ENCODE measurements at regions not wholly inside any gene's neighbourhood (a gene's known extent, or its start where the extent isn't known, plus 50 kb on each side); places are given as distances from the start of the nearest gene placed in this dataset.

DNA sequence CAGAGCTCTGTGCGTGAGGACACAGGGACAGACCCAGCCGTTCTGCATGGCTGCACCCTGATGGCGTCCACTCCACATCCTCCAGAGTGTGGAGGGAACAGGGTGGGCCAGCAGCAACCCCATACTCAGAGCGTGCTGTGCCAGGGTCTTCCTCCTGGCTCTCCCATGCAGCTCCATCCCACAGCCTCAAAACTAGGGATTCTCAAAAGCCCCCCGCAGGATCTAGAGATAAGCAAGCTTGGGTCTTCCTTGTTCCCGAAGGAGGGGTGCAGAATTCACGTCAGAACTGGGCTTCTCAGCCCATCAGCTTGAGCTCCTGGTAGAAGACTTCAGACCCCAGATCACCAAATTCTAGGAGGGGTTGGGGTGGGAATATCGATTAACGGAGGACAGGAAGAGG, 858.8 kb downstream of the TBC1D22A start:
- FAIRE-seq, result no peak
- Histone ChIP-seq H3K27me3 (ENCODE audit: control insufficient read depth, insufficient read depth, low read length) (no peaks in the 10 kb centered on the region), H3K4me3 (ENCODE audit: low read depth, low read length) (no peak overlapping the region), H3K36me3 (ENCODE audit: control insufficient read depth, insufficient read depth, low read length) (no peaks in the 10 kb centered on the region)
- TF ChIP-seq, protein P1, sequence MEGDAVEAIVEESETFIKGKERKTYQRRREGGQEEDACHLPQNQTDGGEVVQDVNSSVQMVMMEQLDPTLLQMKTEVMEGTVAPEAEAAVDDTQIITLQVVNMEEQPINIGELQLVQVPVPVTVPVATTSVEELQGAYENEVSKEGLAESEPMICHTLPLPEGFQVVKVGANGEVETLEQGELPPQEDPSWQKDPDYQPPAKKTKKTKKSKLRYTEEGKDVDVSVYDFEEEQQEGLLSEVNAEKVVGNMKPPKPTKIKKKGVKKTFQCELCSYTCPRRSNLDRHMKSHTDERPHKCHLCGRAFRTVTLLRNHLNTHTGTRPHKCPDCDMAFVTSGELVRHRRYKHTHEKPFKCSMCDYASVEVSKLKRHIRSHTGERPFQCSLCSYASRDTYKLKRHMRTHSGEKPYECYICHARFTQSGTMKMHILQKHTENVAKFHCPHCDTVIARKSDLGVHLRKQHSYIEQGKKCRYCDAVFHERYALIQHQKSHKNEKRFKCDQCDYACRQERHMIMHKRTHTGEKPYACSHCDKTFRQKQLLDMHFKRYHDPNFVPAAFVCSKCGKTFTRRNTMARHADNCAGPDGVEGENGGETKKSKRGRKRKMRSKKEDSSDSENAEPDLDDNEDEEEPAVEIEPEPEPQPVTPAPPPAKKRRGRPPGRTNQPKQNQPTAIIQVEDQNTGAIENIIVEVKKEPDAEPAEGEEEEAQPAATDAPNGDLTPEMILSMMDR (IDR thresholded peaks at IDR 0.05; ENCODE audit: insufficient read depth, low read length, severe bottlenecking), result no peak
- DNase-seq (ENCODE audit: low read depth), result no peak

DNA sequence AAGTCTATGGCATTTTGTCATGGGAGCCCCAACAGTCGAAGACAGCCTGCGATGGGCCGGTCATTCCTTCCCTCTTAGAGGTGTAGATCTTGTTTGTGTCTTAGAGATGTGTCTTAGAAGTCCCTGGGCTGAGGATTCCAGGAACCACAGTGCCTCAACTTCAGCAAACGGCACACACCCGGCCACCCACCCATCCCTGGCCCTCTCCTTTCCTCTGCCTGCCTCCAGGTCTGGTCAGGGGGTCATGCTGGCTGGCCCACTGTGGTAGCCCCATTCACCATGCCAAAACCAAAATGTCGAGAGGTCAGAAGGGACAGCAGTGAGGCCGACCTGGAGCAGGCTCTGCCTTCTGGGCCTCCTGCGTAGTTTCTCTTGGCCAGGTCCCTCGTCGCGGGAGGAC, 857.9 kb downstream of the TBC1D22A start:
- H3K36me3 ChIP-seq (ENCODE audit: control insufficient read depth, insufficient read depth, low read length), result no peaks in the 10 kb centered on the region
- no peak for FAIRE-seq
- TF ChIP-seq, protein P1 (IDR thresholded peaks at IDR 0.05; ENCODE audit: insufficient read depth, low read length, severe bottlenecking), result no peak
- DNase-seq (ENCODE audit: low read depth), result no peak
- no peak overlapping the region for H3K4me3 ChIP-seq (ENCODE audit: low read depth, low read length)
- no peaks in the 10 kb centered on the region for H3K27me3 ChIP-seq (ENCODE audit: control insufficient read depth, insufficient read depth, low read length)

DNA sequence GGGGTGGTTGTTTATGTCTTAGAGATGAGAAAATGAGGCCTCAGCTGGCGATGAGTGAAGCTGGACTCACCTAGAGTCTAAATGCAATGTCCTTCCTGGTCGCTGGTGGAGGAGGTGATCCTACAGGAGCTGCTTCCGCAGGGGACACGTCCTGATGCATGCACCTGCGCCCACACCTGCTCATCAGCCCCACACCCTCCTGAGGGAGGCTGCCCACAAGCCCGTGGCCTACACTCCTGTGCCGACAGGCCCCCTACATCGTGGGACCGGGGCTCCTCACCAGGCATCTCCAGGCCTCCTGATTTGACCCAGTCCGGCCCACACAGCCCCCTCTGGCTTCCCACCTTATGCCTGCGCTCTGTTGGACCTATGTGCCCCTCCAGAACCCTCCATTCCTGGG, 857.2 kb downstream of the TBC1D22A start:
- Histone ChIP-seq H3K4me3 (ENCODE audit: low read depth, low read length) (no peak overlapping the region), H3K36me3 (ENCODE audit: control insufficient read depth, insufficient read depth, low read length) (no peaks in the 10 kb centered on the region), H3K27me3 (ENCODE audit: control insufficient read depth, insufficient read depth, low read length) (no peaks in the 10 kb centered on the region)
- no peak for DNase-seq (ENCODE audit: low read depth)
- peak; percentile 72 for FAIRE-seq
- TF ChIP-seq, protein P1 (IDR thresholded peaks at IDR 0.05; ENCODE audit: insufficient read depth, low read length, severe bottlenecking), result no peak

DNA sequence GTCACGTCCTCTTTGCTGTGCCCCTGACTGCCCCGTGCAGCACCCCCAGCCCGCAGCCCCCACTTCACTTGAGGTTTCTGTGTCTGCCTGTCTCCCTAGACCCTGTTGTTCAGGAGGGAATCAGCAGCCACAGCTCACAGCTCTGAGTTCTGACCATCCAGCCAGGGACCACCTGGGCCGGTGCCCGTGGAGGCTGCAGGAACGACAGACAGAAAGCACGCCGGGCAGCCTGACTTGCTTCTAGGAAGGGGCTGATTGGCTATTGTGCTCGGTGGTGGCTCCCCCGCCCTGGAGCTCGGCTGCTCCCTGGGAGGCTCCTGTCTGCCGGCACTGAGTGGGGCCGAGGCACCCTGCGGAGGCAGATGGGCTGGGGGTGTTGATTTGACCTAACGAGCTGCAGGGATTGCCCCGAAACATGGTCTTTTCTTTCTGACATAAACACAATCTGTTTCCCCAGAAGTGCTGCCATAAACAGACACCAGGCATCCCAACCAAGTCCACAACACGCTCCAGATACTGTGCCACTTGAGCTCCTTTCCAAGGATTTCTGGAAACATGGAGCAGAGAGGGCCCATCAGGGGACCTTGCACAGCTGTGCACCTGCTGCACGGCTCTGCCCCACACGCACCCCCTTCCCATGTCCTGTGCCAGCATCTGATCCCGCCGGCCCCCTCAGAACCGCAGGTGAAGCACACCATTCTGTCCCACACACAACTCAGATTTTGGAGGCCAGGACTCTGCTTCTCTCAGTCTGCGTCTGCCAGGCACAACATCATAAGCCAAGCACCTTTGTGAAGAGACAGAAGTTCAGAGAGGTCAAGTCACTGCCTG, 855.9 kb downstream of the TBC1D22A start:
- FAIRE-seq (no peak), DNase-seq (ENCODE audit: low read depth) (no peak)
- Histone ChIP-seq H3K4me3 (ENCODE audit: low read depth, low read length) (no peak overlapping the region), H3K27me3 (ENCODE audit: control insufficient read depth, insufficient read depth, low read length) (no peaks in the 10 kb centered on the region), H3K36me3 (ENCODE audit: control insufficient read depth, insufficient read depth, low read length) (no peaks in the 10 kb centered on the region)
- TF ChIP-seq, protein P1 (IDR thresholded peaks at IDR 0.05; ENCODE audit: insufficient read depth, low read length, severe bottlenecking), result no peak

DNA sequence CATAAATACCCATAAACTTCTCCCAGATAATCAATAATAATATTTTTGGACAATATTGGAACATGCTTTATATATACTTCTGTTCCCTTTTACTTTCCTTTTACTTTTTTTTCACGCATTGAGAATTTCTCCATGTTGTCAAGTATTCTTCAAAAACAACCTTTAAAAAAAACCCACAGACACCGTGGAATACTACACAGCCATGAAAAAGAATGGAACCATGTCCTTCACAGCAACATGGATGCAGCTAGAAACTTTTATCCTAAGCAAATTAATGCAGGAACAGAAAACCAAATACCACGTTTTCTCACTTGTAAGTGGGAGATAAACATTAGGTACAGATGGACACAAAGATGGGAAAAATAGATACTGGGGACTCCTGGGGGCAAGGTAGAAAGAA, 854.7 kb downstream of the TBC1D22A start:
- no peaks in the 10 kb centered on the region for H3K27me3 ChIP-seq (ENCODE audit: control insufficient read depth, insufficient read depth, low read length)
- TF ChIP-seq, protein P1 (IDR thresholded peaks at IDR 0.05; ENCODE audit: insufficient read depth, low read length, severe bottlenecking), result no peak
- no peak overlapping the region for H3K4me3 ChIP-seq (ENCODE audit: low read depth, low read length)
- no peak for FAIRE-seq
- H3K36me3 ChIP-seq (ENCODE audit: control insufficient read depth, insufficient read depth, low read length), result no peaks in the 10 kb centered on the region
- no peak for DNase-seq (ENCODE audit: low read depth)

All from bronchial epithelial cell (primary cell).